ENCODE measurements at regions not wholly inside any gene's neighbourhood (a gene's known extent, or its start where the extent isn't known, plus 50 kb on each side); places are given as distances from the start of the nearest gene placed in this dataset.

DNA sequence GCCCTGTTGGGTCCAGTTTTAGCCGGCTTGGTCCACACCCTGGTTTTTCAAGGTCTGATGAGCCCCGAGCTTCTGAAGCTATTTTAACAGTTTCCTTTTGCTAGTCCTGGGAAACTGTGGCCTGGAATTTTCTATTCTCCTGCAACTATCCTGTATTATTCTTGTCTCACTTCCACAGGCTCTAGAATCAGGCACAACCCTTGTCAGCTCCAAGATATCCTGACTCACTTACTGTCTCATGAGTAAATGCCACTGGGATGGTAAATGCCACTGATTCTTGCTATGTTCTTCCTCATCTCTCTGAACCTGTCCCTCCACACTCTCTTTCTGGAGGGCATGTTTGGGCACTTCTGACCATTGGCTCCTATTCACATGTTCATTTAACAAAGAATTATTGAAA is 611.5 kb upstream of the IGFBP3 start:
- DNase-seq (ENCODE audit: low spot score) (no peak), ATAC-seq (no peak)
- H3K4me1 Mint-ChIP-seq: peaks cover 15% of the 10 kb centered on the region
- Histone ChIP-seq H3K9me2 (ENCODE audit: insufficient read depth) (no peaks in the 10 kb centered on the region; the same call in 1 of the 2 replicates), H3K4me3 (no peak overlapping the region), H3K36me3 (ENCODE audit: insufficient read depth) (no peaks in the 10 kb centered on the region; the same call in 1 of the 2 replicates), H3K4me2 (no peak overlapping the region), H3K27me3 (ENCODE audit: insufficient read depth) (peaks cover 31% of the 10 kb centered on the region), H3K4me1 (ENCODE audit: insufficient read depth) (peaks cover 9% of the 10 kb centered on the region), H3K27ac (ENCODE audit: low read depth) (no peak overlapping the region), H3F3A (replicated peaks; ENCODE audit: low read depth) (no peaks in the 10 kb centered on the region), H2AFZ (no peak overlapping the region), H4K20me1 (replicated peaks; ENCODE audit: insufficient read depth) (no peaks in the 10 kb centered on the region), H3K79me2 (replicated peaks; ENCODE audit: insufficient read depth) (no peaks in the 10 kb centered on the region)
- H3K27me3 Mint-ChIP-seq (ENCODE audit: insufficient read depth, low read depth, poor library complexity): peaks cover 40% of the 10 kb centered on the region
- peaks cover 15% of the 10 kb centered on the region for H3K36me3 Mint-ChIP-seq (ENCODE audit: low read depth)
- no peak overlapping the region for H3K4me3 Mint-ChIP-seq
- no peak for TF ChIP-seq ZNF114 (CRISPR knock-in tag; IDR thresholded peaks at IDR 0.05)
- TF ChIP-seq EZH2 (IDR thresholded peaks at IDR 0.05; ENCODE audit: low read depth, unreplicated experiment): no peak
- TF ChIP-seq STAT1 (IDR thresholded peaks at IDR 0.05; ENCODE audit: unreplicated experiment): no peak
- TF ChIP-seq, protein P1, sequence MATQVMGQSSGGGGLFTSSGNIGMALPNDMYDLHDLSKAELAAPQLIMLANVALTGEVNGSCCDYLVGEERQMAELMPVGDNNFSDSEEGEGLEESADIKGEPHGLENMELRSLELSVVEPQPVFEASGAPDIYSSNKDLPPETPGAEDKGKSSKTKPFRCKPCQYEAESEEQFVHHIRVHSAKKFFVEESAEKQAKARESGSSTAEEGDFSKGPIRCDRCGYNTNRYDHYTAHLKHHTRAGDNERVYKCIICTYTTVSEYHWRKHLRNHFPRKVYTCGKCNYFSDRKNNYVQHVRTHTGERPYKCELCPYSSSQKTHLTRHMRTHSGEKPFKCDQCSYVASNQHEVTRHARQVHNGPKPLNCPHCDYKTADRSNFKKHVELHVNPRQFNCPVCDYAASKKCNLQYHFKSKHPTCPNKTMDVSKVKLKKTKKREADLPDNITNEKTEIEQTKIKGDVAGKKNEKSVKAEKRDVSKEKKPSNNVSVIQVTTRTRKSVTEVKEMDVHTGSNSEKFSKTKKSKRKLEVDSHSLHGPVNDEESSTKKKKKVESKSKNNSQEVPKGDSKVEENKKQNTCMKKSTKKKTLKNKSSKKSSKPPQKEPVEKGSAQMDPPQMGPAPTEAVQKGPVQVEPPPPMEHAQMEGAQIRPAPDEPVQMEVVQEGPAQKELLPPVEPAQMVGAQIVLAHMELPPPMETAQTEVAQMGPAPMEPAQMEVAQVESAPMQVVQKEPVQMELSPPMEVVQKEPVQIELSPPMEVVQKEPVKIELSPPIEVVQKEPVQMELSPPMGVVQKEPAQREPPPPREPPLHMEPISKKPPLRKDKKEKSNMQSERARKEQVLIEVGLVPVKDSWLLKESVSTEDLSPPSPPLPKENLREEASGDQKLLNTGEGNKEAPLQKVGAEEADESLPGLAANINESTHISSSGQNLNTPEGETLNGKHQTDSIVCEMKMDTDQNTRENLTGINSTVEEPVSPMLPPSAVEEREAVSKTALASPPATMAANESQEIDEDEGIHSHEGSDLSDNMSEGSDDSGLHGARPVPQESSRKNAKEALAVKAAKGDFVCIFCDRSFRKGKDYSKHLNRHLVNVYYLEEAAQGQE (IDR thresholded peaks at IDR 0.05; ENCODE audit: unreplicated experiment): no peak
- no peak for TF ChIP-seq CREB1 (CRISPR knock-in tag; IDR thresholded peaks at IDR 0.05; ENCODE audit: low read depth)
- TF ChIP-seq ZNF462 (CRISPR knock-in tag; IDR thresholded peaks at IDR 0.05): no peak
- TF ChIP-seq NANOG (IDR thresholded peaks at IDR 0.05; ENCODE audit: borderline replicate concordance): no peak
- TF ChIP-seq, protein P2, sequence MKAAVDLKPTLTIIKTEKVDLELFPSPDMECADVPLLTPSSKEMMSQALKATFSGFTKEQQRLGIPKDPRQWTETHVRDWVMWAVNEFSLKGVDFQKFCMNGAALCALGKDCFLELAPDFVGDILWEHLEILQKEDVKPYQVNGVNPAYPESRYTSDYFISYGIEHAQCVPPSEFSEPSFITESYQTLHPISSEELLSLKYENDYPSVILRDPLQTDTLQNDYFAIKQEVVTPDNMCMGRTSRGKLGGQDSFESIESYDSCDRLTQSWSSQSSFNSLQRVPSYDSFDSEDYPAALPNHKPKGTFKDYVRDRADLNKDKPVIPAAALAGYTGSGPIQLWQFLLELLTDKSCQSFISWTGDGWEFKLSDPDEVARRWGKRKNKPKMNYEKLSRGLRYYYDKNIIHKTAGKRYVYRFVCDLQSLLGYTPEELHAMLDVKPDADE (IDR thresholded peaks at IDR 0.05): no peak
- no peak for TF ChIP-seq EZH2phosphoT487 (IDR thresholded peaks at IDR 0.05; ENCODE audit: unreplicated experiment)
- no peak for TF ChIP-seq CTCF (conservative IDR thresholded peaks at IDR 0.05; ENCODE audit: low read depth in 2 of 2)
- TF ChIP-seq POLR2AphosphoS5 (IDR thresholded peaks at IDR 0.05; ENCODE audit: low read depth): no peak
- TF ChIP-seq ZNF331 (CRISPR knock-in tag; IDR thresholded peaks at IDR 0.05; ENCODE audit: low read depth): no peak
- peaks cover 33% of the 10 kb centered on the region for H3K9me3 Mint-ChIP-seq
- H3K27ac Mint-ChIP-seq: no peak overlapping the region
